HG03342 (cell line): ENCODE measurements at regions not wholly inside any gene's neighbourhood (a gene's known extent, or its start where the extent isn't known, plus 50 kb on each side); places are given as distances from the start of the nearest gene placed in this dataset.

Source experiments
- ATAC-seq: cut with Tn5 transposase; IDR thresholded peaks from one replicate; pipeline ENCODE4 v1.9.1; 2021; ENCODE audit warnings: mild to moderate bottlenecking, moderate library complexity; ENCODE audit not compliant: unreplicated experiment

DNA sequence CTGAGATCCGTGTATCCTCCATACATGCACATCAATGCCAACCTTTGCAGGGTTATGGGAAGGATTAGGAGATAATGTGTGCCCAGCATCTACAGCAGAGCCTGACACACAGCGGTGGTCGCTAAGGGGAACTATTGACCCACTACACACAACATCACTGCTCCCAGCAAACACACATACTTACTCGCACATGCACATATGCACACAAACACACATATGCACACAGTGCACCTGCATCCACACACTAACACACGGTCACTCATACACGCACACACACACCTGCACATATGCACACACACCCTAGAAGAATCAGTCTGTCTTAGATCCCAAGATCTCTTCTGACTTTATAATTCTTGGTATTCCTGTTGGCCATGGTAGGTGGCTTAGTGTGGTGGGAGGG, 118.3 kb downstream of the GYPC start:
- no peak for ATAC-seq

DNA sequence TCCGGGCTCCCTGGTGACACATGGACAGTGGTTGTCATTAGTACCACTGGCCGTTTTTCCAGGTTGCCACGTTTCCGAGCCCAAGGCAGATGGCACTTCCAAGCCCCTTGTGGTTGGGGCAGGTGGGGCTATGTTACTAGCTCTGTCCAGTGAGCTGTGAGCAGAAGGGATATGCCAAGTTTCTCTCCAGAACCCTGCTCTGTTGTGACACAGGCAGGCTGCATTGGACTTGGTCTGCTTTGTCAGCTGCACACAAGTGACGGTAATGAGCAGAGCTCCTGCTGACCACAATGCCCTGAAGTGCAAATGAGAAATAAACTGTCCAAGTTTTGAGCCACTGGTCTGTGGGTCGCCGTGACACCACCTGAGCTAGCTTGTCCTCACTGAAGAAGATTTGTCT, 118.8 kb downstream of the GYPC start:
- no peak for ATAC-seq

DNA sequence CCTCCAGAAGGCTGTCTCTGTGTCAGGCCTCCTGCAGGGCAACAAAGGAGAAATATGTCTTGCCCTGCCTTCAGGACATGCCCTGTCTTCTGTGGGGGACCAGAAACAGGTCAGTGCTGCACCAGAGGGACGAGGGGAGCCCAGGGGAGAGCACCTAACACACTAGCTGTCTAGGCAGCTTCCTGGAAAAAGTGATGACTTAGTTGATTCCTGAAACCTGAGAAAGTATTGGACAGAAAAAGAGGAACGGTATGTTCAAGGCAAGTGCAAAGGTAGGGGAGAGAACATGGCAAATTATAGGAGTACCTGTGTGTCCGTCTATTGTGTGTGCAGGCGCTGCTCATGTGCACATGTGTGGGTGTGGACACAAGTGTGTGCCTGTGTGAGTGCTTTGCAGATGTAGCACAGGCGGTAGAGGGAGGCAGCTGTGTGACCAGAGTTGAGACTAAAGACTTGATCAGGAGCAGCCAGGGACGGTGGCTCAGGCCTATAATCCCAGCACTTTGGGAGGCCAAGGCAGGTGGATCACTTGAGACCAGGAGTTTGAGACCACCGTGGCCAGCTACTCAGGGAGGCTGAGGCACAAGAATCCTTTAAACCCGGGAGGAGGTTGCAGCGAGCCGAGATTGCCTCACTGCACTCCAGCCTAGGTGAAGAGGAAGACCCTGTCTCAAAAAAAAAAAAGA, 119.5 kb downstream of the GYPC start:
- ATAC-seq: no peak

DNA sequence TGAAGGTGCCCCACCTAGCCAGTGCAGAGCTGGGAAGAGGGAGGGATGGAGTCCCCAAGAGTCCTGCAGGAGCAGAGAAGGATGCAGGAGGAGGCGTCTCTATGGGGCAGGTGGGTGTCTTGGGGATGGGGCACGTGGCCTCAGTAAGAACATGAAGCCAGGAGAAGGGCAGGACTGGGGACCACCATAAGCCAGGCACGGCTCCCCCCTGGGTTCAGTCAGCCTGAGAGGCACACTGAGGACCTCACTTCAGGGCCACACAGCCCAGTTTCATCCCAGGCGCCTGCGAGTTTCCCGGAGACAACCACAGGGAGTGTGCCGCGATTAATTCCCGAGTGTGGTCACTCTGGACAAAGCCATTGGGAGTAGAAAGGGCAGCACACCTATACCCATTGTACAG, 120.3 kb downstream of the GYPC start:
- ATAC-seq: no peak

DNA sequence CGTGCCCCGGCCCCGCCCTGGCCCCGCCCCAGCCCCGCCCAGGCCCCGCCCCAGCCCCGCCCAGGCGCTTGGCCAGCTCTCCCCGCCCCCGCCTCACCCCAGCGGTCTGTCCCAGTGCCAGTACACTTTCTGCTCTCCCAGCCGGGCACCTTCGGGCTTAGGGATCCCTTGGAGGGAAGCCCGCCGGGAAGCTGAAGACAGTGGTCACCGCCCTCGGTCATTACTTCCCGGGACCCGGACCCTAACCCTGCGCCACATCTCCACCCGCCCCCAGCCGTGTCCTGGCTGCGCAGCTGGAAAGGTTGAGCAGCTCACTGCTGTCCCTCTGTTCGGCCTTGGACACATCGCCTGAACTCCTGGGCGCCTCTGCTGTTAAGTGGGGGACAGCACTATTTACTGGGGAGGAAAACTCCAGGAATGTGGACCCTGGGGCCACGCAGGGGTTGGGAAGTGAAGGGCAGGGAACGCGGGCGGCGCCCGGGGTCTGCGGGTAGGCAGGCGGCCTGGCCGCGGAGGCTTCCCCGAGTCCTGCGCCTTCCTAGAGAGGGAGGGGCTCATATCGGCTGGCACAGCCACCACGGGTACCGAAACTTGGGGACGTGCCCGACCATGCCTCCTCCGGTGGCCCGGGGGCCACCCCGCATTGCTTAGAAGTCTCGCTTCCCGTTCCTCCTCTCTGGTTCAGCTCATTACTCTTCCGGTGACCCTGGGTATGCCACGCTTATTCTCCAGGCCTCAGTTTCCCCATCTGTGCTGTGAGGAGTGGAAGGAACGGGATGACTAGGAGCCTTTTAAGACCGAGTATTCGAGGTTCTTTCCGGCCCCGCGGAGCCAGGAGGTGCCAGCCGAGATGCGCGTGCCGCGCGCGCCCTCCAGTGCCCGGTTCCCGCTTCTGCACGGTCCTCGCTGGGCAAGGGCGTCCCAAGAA, 121.0 kb downstream of the GYPC start:
- peak; percentile 86 for ATAC-seq

DNA sequence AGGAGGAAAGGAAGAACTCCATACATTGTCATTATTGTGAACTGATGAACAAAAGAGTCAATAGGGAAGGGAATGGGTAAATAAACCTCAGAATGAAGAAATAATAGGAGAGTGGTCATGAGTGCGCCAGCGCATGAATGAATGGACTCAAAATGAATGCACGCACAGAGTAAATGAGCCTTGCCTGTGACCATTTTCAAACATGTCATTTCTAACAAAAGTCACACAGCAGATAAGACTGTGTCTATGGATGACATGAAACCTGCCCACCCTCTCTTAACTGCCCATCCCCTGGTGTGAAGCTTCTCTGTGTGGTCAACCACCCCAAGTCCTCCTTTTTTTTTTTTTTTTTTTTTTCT, 121.1 kb upstream of the TEX51 start:
- ATAC-seq: peak; percentile 24

DNA sequence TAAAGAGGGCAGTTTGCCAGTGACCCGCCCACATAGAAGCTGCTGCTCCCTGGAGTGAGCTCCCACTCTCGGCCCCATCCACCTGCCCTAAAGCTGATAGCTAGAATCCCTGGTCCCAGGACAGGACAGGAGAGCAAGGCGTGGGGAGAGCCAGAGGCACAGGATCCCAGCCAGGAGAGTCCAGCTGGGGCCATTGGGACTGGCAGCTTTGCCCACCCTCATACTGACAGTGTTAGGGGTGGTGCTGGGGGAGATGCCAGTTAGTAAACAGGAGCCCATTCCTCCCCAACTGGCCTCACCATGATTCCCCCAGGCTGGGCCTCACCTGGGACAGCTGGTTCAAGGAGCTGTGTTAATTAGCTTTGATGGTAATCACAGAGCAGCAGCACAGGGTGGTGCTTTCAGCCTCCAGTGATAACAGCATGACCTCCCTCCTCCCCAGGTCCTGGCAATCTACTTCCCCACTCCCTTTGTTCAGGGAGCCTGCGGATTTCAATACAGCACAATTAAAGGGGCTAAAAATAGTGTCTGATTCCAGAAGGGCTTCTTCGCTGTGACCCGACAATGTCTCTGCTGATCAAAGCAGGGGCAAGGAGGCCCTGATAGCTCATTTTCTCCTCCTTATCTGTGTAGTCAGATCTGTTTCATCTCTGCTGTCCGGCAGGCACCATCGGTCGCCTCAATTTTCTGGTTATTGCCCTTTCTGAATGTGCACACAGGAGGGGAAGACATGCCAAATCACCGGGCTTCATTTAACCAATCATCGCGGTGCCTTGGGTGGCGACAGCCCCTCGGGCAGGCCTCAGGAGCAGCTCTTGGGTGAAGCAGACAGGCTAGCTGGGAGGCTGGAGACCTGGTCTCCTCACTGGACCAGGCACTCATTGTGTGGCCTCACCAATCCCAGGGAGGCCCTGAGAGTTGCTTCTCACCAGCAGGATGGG, 119.9 kb upstream of the TEX51 start:
- ATAC-seq: no peak

DNA sequence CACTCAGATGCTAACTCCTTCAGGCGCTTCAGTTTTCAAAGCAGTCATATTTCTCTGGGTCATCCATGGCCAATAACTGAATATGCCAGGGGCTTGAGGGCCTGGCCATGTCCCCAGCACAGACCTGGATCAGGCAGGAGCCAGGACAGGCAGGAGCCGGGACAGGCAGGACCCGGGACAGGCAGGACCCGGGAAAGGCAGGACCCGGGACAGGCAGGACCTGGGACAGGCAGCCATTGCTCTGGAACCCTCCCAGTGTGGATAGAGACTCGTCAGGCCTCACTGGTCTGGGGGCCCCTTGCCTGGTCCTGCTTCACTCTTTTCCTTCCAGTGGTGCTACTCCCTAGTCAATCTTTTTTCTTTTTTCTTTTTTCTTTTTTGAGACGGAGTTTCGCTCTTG, 117.5 kb upstream of the TEX51 start:
- ATAC-seq: no peak

DNA sequence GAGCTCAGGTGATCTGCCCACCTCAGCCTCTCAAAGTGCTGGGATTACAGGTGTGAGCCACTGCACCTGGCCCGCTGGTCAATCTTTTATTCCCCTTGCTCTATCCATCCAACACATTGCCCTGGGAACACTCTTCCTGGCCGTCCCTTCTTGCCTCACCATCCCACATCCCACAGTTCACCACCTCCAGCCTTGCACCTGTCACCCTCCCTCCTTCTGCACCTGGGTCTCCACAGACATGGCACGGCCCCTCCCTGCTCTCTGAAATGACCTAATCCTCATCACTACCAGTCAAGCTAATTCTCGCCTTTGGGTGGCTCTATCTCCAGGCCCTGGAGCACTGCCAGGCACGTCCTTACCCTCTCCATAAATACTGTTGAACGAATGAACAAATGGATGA, 116.9 kb upstream of the TEX51 start:
- ATAC-seq: no peak

DNA sequence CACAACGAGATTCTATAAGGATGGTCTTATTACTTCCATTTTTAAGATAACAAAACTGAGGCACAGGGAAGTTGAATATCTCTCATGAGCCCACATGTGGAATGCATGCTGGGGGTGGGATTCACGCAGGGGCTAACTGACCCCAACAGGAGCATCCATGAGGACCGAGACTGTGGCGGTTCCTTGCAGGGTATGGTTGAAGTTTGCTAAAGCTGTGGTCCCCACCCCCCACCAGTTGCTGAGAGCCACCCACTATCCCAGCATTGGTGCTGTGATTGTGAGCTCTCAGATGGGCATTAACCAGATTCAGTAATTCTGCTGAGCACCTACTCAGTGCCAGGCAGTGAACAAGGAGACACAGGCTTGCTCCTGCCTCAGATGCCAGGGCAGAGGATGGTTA, 116.0 kb upstream of the TEX51 start:
- ATAC-seq: no peak

DNA sequence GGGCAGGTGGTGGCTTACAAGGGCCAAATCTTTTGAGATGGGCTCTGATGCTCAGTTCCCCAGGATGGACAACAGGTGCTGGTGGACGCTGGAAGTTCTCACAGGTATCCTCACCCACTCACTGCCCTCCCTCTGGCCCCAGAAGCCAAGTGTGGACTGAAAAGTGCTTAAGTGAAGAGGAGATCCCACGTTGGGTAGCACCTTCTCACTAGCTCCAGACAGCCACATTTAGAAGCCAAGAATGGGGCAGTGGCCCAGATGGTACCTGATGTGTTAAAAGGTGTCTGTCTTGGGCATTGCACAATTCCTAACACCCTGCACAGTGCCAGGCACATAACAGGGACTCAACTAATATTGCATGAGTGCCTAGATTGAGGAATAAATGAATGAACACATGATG, 115.3 kb upstream of the TEX51 start:
- ATAC-seq: no peak

DNA sequence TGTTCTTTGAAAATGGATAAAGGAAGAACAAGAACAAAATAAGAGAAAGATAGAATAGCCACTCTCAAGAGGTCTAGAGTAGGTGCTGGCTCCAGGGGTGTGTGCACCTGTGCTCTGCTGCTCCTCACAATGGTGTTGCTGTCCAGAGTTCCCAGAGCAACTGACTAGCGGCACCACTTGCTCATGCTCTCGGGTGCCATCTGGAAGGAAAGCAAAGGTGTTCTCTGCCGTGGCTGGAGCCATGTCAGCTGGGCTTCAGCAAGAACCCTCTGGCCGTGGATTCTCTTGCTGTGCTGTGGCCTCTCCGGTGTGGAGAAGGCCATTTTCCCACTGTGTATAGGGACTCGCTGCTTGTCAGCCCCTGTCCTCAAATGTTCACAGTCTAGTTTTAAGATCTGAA, 114.6 kb upstream of the TEX51 start:
- ATAC-seq: no peak

DNA sequence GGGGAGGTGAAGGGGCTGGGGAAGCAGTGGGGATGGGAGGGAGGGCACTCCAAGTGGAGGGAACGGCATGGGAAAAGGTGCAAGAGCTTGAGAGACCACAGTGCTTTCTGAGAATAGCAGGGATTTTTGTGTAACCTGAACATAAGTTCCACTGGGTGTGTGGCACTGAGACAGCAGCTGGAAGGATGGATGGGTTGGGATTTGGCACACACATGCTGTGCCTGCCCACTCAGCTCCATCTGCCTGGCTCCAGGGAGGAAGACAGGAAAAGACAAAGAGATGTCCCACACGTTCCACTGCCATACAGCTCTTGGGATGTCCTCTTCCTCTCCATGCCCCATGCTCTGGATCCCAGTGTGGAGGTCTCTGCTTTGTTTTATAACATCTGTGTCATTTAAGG, 114.1 kb upstream of the TEX51 start:
- no peak for ATAC-seq

DNA sequence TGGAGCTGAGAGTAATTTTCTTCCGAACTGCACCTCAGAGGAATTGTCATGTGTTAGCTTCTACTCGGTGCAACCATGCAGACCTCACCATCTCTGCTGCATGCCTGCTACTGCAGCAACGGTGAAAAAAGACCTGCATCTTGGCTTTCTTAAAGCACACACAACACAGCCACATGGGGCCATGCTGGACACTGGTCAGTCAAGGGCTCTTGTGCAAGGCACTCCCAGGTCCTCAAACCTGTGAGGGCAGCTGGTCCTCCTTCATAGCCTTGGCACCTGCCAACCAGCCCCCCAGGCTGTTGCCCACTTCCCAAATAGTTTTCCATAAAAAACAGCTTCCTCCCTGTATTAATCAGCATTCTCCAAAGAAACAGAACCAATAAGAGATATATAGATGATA, 113.5 kb upstream of the TEX51 start:
- no peak for ATAC-seq

DNA sequence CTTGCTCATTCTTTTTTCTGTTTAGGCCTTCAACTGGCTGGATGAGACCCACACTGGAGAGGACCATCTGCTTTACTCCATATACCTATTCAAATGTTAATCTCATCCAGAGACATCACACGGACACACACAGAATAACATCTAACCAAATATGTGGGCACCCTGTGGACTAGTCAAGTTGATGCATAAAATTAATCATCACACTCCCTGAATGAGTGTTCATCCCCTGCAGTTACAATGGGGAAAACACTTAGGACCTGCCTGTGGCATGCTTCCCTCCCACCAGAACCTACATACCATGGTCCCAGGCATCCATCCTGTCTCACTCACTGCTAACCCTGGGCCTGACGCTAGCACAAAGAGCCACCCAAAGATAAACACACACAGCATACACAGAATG, 112.8 kb upstream of the TEX51 start:
- no peak for ATAC-seq

DNA sequence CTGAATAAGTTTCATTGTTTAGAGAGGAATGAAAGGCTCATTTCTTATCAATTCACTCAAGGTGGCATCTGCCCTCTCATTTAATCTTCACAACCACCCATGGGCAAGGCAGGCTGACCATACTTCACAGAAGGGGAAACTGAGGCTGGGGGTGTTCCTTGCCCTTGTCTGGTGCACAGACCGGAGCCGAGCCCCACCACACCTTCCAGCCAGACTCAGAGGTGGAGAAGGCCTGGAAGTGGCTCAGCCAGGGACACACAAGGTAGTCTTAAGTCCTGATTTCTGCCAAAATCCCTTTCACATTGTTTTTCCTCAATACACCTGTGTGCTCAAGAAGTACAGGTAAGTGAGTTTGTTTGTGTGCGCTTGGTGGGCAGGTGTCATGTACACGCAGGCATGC, 111.9 kb upstream of the TEX51 start:
- ATAC-seq: no peak

DNA sequence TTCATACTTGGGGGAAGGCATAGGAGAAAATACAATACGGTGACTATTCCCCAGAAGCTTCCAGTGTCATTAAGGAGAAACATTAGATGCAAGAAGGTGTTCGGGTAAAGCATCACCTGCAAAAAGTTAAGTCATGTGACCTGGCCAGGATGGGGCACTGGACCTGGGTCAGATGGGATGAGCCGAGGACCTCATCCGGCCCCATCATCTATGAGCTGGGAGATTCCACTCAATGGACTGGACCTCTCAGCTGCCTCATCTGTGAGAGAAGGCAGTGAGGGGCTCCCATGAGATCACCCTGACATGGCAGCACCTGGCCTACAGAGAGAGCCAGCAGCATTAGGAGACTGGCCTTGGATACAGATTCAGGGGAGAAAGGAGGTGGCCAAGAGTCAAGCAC, 111.4 kb upstream of the TEX51 start:
- no peak for ATAC-seq

DNA sequence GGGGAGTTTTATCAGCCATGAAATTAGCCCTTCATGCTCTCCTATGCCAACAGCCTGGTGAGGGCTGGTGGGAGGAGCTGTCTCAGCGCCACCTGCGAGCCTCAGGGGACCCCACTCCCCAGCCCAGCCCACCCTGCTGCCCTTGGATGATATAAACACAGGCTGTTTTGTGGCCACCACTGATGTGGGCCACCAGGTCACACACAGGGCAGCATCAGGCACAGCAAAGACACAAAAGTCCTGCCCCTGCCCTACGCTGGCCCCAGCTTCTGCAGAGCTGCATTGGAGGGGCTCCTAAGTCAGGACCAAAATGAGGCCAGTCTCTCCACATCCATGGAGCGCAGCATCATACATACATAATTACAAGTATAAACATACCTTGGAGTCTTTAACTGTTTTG, 110.6 kb upstream of the TEX51 start:
- no peak for ATAC-seq

DNA sequence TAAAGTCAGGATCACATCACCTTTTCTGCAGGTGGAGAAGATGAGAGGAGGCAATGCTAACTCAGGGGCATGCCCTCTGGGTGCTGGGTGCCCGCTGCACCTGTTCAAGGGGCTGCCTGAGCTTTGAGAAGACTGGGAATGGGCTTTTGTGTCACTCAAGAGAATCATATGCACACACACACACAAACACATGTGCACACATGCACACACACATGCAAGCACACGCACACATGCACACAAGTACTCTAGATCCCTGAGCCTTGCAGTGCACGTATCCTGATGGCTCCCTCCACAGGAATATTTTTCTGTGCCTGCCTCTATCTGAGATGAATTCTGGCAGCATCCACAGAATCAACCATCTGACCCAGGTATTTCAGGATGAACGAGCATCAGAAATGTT, 110.0 kb upstream of the TEX51 start:
- ATAC-seq: no peak

DNA sequence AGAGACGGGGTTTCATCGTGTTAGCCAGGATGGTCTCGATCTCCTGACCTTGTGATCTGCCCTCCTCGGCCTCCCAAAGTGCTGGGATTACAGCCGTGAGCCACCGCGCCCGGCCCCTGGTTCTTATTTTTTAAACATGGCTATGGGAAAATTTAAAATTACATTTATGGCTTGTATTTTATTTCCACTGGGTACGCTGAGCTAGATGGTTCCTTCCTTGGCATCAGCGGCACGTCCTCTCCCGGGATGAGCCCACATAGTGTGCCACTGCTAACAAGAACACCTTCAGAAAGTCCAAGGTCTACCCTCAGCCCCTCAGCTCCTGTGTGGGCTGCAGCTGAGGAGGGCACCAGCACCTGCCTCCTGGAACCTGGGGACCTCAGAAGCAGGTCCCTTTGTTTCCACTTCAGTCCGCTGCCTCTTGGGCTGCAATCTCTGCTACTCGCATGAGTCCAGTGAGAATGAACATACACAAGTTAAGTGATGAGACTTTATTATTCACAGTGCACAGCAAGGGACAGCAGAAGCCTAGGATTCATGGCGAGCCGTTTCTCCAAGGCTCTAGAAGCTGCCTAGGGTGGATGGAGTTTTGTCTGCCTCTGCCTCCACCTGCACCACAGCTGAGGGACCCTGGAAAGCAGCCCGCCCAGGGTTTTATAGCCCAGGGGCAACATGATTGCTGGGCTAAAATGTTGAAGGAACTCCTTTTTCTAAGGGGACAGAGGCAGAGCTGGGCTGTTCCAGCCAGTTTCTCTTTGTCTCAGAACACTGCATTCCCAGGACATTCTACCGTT, 107.5 kb upstream of the TEX51 start:
- no peak for ATAC-seq

DNA sequence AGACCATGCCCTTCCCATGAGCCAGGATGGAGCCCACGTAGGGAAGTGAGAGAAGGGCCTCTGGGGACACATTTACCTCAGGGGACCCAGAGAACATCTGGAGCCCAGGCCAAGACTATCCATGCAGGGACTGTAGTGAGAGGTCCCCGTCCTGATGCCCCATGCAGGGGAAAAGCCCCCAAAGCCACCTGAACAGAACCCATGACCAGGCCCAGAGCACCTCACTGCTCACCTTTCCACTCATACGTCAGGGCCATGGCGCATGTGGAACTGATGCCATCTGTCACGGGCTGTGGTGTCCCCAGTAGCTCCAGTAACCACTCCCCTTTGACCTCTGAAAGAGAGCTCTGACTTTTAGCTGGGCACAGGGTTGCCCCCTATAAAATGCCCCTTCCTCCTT, 106.5 kb upstream of the TEX51 start:
- no peak for ATAC-seq
